NB4 (cell line): ENCODE measurements at regions not wholly inside any gene's neighbourhood (a gene's known extent, or its start where the extent isn't known, plus 50 kb on each side); places are given as distances from the start of the nearest gene placed in this dataset.

ENCODE experiments used
- DNase-seq: peaks from one replicate; pipeline ENCODE4 v3.0.0; 2010; ENCODE audit warnings: low read depth
- H3K4me3 ChIP-seq: one replicate; pipeline ENCODE4 v1.5.1; 2011; ENCODE audit warnings: mild to moderate bottlenecking, low read depth, low read length, moderate library complexity
- CTCF ChIP-seq: IDR thresholded peaks from one replicate; pipeline ENCODE4 v1.5.1; 2012; ENCODE audit warnings: low read depth, low read length
- MAX ChIP-seq: IDR thresholded peaks from 2 replicates; pipeline ENCODE4 v1.6.1; 2011; ENCODE audit warnings: low read depth, low read length
- MYC ChIP-seq: IDR thresholded peaks from 2 replicates; pipeline ENCODE4 v1.6.1; 2011; ENCODE audit warnings: low read depth, low read length
- POLR2A ChIP-seq: IDR thresholded peaks from 2 replicates; pipeline ENCODE4 v1.6.1; 2011; ENCODE audit warnings: mild to moderate bottlenecking; ENCODE audit not compliant: insufficient read length; ENCODE audit errors: extremely low read depth

GRCh38 chr18:26700201-26700600 lies 151.8 kb upstream of the KCTD1 start:
- TF ChIP-seq POLR2A: no peak
- DNase-seq: peak; percentile 67
- peak overlapping the region; percentile 75 for H3K4me3 ChIP-seq

- DNase-seq: no peak
- H3K4me3 ChIP-seq: no peak overlapping the region
- TF ChIP-seq POLR2A (no peak), MYC (no peak), CTCF (no peak), MAX (no peak)
Measured at GRCh38 chr18:26697186-26697884, 149.0 kb upstream of the KCTD1 start.

- TF ChIP-seq CTCF (no peak), MAX (no peak), POLR2A (no peak), MYC (no peak)
- DNase-seq: no peak
- H3K4me3 ChIP-seq: no peak overlapping the region
Measured at GRCh38 chr18:26696786-26697185, 148.4 kb upstream of the KCTD1 start.

- TF ChIP-seq POLR2A: no peak
- TF ChIP-seq MYC: no peak
- TF ChIP-seq CTCF: no peak
- TF ChIP-seq MAX: no peak
- no peak overlapping the region for H3K4me3 ChIP-seq
- no peak for DNase-seq
Measured at GRCh38 chr18:26696308-26696707, 148.0 kb upstream of the KCTD1 start.

GRCh38 chr18:26689226-26689879 lies 141.0 kb upstream of the KCTD1 start:
- no peak for DNase-seq
- no peak overlapping the region for H3K4me3 ChIP-seq
- TF ChIP-seq MAX (no peak), POLR2A (no peak), MYC (no peak), CTCF (no peak)

GRCh38 chr18:26686532-26686931 lies 138.2 kb upstream of the KCTD1 start:
- no peak for TF ChIP-seq POLR2A
- no peak for TF ChIP-seq MAX
- TF ChIP-seq MYC: no peak
- no peak for TF ChIP-seq CTCF
- no peak for DNase-seq
- no peak overlapping the region for H3K4me3 ChIP-seq
